Thoracic aorta (tissue), 2 donors: ENCODE measurements at regions not wholly inside any gene's neighbourhood (a gene's known extent, or its start where the extent isn't known, plus 50 kb on each side); places are given as distances from the start of the nearest gene placed in this dataset.

Source experiments
- ATAC-seq: fragments of 150-250 bp; one replicate; pipeline ENCODE4 v1.8.0; 2017; ENCODE audit warnings: low read depth; ENCODE audit not compliant: insufficient number of reproducible peaks, low FRiP score
- DNase-seq: peaks from one replicate; pipeline ENCODE4 v3.0.0-alpha.2; 2020; ENCODE audit warnings: low spot score
- H3K27ac ChIP-seq, 2 donors: fragments of 200-600 bp; sonication (generic); 1 replicate in 1 of 2; 2 replicates in 1 of 2; pipeline ENCODE4 v1.5.1; 2016; ENCODE audit warnings: mild to moderate bottlenecking in 2 of 2, moderate library complexity in 2 of 2
- H3K27me3 ChIP-seq: fragments of 200-600 bp; sonication (generic); replicated peaks from 2 replicates; pipeline ENCODE4 v1.6.0; 2016; ENCODE audit warnings: mild to moderate bottlenecking; ENCODE audit not compliant: insufficient read depth
- H3K36me3 ChIP-seq: fragments of 200-600 bp; sonication (generic); one replicate; pipeline ENCODE4 v1.5.1; 2016
- H3K4me1 ChIP-seq, 2 donors: fragments of 200-600 bp; sonication (generic); 1 replicate in 1 of 2; 2 replicates in 1 of 2; pipeline versions ENCODE4 v1.5.1 to v1.6.0; 2016; ENCODE audit warnings: low read depth in 2 of 2, mild to moderate bottlenecking in 1 of 2; ENCODE audit not compliant: control insufficient read depth in 1 of 2
- H3K4me3 ChIP-seq: fragments of 200-600 bp; sonication (generic); 2 replicates; pipeline ENCODE4 v1.5.1; 2016; ENCODE audit warnings: mild to moderate bottlenecking
- H3K9me3 ChIP-seq: fragments of 200-600 bp; sonication (generic); 2 replicates; pipeline ENCODE4 v1.5.1; 2016
- TF ChIP-seq, protein P1 (sequence below): fragments of 200-600 bp; sonication (generic); IDR thresholded peaks from one replicate; pipeline ENCODE4 v1.5.1; 2019; ENCODE audit warnings: antibody characterized with exemption

DNA sequence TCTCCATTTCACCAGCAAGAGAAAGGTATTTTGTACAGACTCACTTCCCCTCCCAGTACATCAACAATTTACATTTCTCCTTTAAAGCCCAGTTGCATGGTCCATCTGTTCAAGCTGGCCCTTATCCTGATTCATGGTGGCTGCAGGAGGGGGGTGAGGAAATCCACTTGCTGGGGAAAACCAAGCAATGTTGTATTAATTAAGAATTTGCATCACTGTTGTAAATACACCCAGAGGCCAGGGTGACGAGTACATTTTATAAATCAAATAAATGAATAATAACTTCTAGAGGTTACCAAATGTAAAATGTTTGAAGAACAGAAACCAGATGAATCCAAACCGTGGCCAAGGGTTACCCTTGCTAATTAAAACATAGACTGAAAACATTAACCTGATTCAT is 395.9 kb upstream of the INTU start:
- DNase-seq (no peak), ATAC-seq (no peak)
- H3K36me3 ChIP-seq, result no peaks in the 10 kb centered on the region
- no peak overlapping the region for H3K27ac ChIP-seq
- no peaks in the 10 kb centered on the region for H3K4me1 ChIP-seq
- no peak overlapping the region for H3K4me3 ChIP-seq
- H3K27me3 ChIP-seq, result no peaks in the 10 kb centered on the region
- TF ChIP-seq, protein P1, sequence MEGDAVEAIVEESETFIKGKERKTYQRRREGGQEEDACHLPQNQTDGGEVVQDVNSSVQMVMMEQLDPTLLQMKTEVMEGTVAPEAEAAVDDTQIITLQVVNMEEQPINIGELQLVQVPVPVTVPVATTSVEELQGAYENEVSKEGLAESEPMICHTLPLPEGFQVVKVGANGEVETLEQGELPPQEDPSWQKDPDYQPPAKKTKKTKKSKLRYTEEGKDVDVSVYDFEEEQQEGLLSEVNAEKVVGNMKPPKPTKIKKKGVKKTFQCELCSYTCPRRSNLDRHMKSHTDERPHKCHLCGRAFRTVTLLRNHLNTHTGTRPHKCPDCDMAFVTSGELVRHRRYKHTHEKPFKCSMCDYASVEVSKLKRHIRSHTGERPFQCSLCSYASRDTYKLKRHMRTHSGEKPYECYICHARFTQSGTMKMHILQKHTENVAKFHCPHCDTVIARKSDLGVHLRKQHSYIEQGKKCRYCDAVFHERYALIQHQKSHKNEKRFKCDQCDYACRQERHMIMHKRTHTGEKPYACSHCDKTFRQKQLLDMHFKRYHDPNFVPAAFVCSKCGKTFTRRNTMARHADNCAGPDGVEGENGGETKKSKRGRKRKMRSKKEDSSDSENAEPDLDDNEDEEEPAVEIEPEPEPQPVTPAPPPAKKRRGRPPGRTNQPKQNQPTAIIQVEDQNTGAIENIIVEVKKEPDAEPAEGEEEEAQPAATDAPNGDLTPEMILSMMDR, result no peak
- H3K9me3 ChIP-seq, result no peaks in the 10 kb centered on the region

DNA sequence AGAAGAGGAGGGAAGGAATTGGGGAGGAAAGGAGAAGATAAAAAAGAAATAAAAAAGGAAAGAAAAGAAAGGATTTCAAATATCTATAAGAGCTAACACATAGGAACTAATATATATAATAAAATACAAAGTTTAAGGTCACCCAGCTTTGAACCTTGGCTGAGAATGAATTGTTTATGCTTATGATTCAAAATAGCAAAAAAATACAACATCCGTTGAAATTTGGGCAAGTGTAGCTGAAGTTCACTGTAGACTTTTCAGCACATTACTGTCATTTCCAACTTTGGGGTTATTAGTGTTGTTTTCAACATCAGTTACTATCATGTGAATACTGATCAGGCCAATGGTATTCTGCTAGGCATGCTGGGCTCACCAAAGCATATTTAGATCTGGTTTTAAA is 395.2 kb upstream of the INTU start:
- ATAC-seq, result no peak
- H3K4me1 ChIP-seq, result no peaks in the 10 kb centered on the region
- TF ChIP-seq, protein P1, result no peak
- no peaks in the 10 kb centered on the region for H3K36me3 ChIP-seq
- no peak overlapping the region for H3K27ac ChIP-seq
- H3K4me3 ChIP-seq, result no peak overlapping the region
- no peak for DNase-seq
- H3K9me3 ChIP-seq, result no peaks in the 10 kb centered on the region
- H3K27me3 ChIP-seq, result no peaks in the 10 kb centered on the region

DNA sequence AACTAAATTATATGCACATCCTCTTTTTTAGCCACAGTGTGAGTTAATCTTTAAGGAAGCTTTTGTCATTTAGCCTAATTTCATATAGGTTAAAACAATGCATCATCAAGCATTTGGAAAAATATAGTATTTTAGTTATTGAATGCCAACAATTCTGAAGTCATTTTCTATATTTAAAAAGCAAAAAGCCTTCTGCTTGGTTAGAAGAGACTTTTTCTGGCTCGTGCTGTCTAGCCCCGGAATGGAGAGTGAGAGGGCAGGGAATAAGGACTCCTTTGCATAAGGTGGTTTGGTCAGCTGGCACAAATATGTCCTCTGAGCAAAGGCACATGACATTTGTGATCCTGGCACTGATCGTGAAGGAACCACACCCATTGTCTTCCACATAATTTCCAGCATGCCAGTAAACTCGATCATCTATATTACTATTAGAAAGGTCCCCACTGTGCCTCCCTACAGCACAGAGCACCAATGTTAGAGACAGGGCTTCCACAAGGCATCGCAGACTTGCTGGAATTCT is 393.7 kb upstream of the INTU start:
- no peak for DNase-seq

DNA sequence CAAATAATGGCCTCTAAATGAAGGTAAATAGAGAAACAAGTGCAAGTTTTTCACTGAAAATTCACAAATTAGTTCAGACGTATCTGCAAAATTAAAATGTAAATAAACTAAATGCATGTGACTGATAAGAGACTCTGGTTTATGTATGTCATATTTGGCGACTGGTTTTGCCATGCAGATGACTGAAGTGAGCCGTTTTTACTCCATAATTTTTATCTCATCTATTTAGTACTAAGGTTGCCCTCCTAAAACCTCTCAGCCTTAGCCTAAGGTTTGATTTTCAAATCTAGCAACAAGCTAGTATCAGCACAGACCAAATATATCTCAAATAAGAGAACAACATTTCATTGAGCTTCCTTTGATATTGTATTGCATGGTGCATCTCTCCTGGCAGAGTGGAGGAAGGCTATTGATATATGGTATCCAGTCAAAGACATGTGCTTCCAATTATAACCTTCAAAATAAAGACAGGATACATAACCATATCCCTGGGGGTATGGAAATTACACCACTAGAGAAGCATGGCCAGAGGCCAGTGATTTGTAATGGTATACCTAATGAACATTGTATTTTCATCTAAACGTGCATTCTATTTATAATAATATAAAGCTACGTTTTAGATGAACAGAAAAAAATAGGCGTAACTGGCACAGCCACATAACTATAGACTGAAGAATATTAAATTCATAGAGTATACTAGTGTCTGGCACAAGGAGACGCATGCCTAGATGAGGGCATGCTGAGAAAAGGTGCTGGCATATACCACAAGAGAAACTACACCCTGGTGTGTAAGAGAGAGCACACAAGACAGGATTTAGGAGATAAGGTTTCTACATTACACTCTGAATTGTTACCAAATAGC is 392.6 kb upstream of the INTU start:
- no peak overlapping the region for H3K4me3 ChIP-seq
- H3K4me1 ChIP-seq, result no peaks in the 10 kb centered on the region
- H3K27me3 ChIP-seq, result no peaks in the 10 kb centered on the region
- H3K36me3 ChIP-seq, result no peaks in the 10 kb centered on the region
- ATAC-seq, result no peak
- no peaks in the 10 kb centered on the region for H3K9me3 ChIP-seq
- TF ChIP-seq, protein P1, result no peak
- DNase-seq, result no peak
- H3K27ac ChIP-seq, result no peak overlapping the region

More for the DNA sequence above, 393.7 kb upstream of the INTU start:
- Histone ChIP-seq H3K4me1 (no peaks in the 10 kb centered on the region), H3K27me3 (no peaks in the 10 kb centered on the region), H3K4me3 (no peak overlapping the region), H3K36me3 (no peaks in the 10 kb centered on the region), H3K27ac (no peak overlapping the region), H3K9me3 (no peaks in the 10 kb centered on the region)
- ATAC-seq, result no peak
- TF ChIP-seq, protein P1, result no peak

DNA sequence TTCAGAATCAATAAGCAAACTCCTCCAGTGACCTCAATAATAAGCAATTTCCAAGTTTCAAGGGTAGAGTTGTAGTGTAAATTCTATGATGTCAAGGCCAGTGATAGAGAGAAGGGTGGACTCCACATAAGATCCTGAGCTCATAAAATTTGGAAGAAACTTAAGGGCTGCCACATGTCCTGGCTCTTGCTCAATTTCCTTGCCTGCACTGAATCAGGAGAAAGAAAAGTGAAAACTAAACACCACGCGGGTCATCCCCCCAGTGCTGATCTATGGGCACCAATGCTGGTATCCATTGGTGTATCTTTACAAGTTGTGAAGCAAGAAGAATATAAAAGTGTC is 392.0 kb upstream of the INTU start:
- H3K27me3 ChIP-seq, result no peaks in the 10 kb centered on the region
- H3K36me3 ChIP-seq, result no peaks in the 10 kb centered on the region
- H3K4me1 ChIP-seq, result no peaks in the 10 kb centered on the region
- no peak overlapping the region for H3K4me3 ChIP-seq
- DNase-seq, result no peak
- TF ChIP-seq, protein P1, result no peak
- no peak for ATAC-seq
- no peaks in the 10 kb centered on the region for H3K9me3 ChIP-seq
- no peak overlapping the region for H3K27ac ChIP-seq
